ENCODE measurements at regions not wholly inside any gene's neighbourhood (a gene's known extent, or its start where the extent isn't known, plus 50 kb on each side); places are given as distances from the start of the nearest gene placed in this dataset.

GRCh38 chr3:20264900-20265567 lies 79.0 kb upstream of the SGO1 start:
- ATAC-seq (ENCODE audit: low read depth), result no peak

More at GRCh38 chr3:20264900-20265567, 79.0 kb upstream of the SGO1 start:
- Histone ChIP-seq H3K9me3 (ENCODE audit: control insufficient read depth, insufficient read depth, low read length) (peaks cover 6% of the 10 kb centered on the region; the same call in 1 of the 2 replicates), H2BK20ac (ENCODE audit: low read depth, low read length) (no peak overlapping the region), H3K18ac (ENCODE audit: low read depth, low read length) (no peak overlapping the region), H3K9me1 (ENCODE audit: insufficient read depth, low read length) (no peaks in the 10 kb centered on the region), H3K27ac (ENCODE audit: insufficient read depth, low read length) (no peak overlapping the region), H2BK15ac (ENCODE audit: low read depth, low read length) (no peak overlapping the region), H3K27me3 (ENCODE audit: control insufficient read depth, insufficient read depth, low read length) (no peaks in the 10 kb centered on the region), H2AK5ac (ENCODE audit: low read depth, low read length) (no peak overlapping the region), H3K56ac (ENCODE audit: extremely low read depth, insufficient read depth, low read length) (no peak overlapping the region; the same call in 1 of the 2 replicates), H3K4me1 (ENCODE audit: control insufficient read depth, insufficient read depth, low read length) (no peaks in the 10 kb centered on the region), H2BK5ac (ENCODE audit: low read depth, low read length, poor library complexity, severe bottlenecking) (no peak overlapping the region), H3K4me3 (ENCODE audit: insufficient read depth, low read depth, low read length) (no peak overlapping the region), H3K36me3 (ENCODE audit: control insufficient read depth, insufficient read depth, low read length) (no peaks in the 10 kb centered on the region), H3K79me1 (ENCODE audit: low read depth in 1 of 2, low read length in 2 of 2) (no peaks in the 10 kb centered on the region), H4K20me1 (ENCODE audit: insufficient read depth, low read length) (no peaks in the 10 kb centered on the region), H3K4me2 (ENCODE audit: low read depth, low read length) (no peak overlapping the region), H3K23ac (ENCODE audit: low read depth, low read length) (no peak overlapping the region), H3K4ac (ENCODE audit: low read depth, low read length) (no peak overlapping the region), H4K91ac (ENCODE audit: insufficient read depth, low read depth, low read length) (no peak overlapping the region), H4K5ac (ENCODE audit: low read depth, low read length) (no peak overlapping the region), H4K8ac (ENCODE audit: low read depth in 2 of 2, low read length in 2 of 2) (no peak overlapping the region), H2AFZ (replicated peaks; ENCODE audit: low read length, poor library complexity) (no peak overlapping the region), H3K9ac (ENCODE audit: low read depth, low read length) (no peak overlapping the region), H3K14ac (replicated peaks; ENCODE audit: low read depth, low read length) (no peak overlapping the region), H2BK120ac (ENCODE audit: low read depth, low read length) (no peak overlapping the region), H2AK9ac (replicated peaks; ENCODE audit: low read depth, low read length, poor library complexity) (no peak overlapping the region)
- WGBS, 2 experiments (ENCODE audit: extremely low coverage in 2 of 2, insufficient read length in 1 of 2), result 77% methylated on average over 3 of the region's 11 CpGs; no CpG with 5 or more reads in 1 of the 2 experiments
- no peak for DNase-seq
- in situ Hi-C loops (cut with MboI; ENCODE audit: low sequenced_read_pairs) (no loop called here), intact Hi-C loops (cut with micrococcal nuclease) (no loop called here), dilution Hi-C loops (cut with HindIII; ENCODE audit: low sequenced_read_pairs, unreplicated experiment) (no loop called here)
- BruUV-seq (replicated peaks), result no TSS peak
- POLR2A ChIA-PET (ENCODE audit: unreplicated experiment), result no interaction called here
- TF ChIP-seq MAFK (IDR thresholded peaks at IDR 0.05; ENCODE audit: low read depth, low read length), result no peak
- TF ChIP-seq SMC3 (IDR thresholded peaks at IDR 0.05; ENCODE audit: low read depth, low read length), result no peak
- CTCF ChIA-PET, result no interaction called here
